Aorta (tissue), 5 donors: ENCODE measurements at regions not wholly inside any gene's neighbourhood (a gene's known extent, or its start where the extent isn't known, plus 50 kb on each side); places are given as distances from the start of the nearest gene placed in this dataset.

Experiments used
- ATAC-seq: fragments of 200-7000 bp; cut with Tn5 transposase; one replicate; pipeline ENCODE4 v1.9.1; 2022; ENCODE audit warnings: moderate library complexity; ENCODE audit not compliant: low FRiP score
- DNase-seq, 2 donors: peaks; one replicate each; pipeline ENCODE4 v3.0.0-alpha.2; 2020
- H3K27ac ChIP-seq, 2 donors: one replicate each; pipeline ENCODE4 v1.5.1; 2013; ENCODE audit warnings: low read length in 2 of 2, mild to moderate bottlenecking in 2 of 2, moderate library complexity in 2 of 2, control low read depth in 1 of 2, inconsistent platforms in 1 of 2, low read depth in 1 of 2
- H3K27me3 ChIP-seq, 2 donors: one replicate each; pipeline ENCODE4 v1.6.1; 2013; ENCODE audit warnings: control low read depth in 1 of 2, low read length in 1 of 2, mild to moderate bottlenecking in 1 of 2, moderate library complexity in 1 of 2; ENCODE audit not compliant: insufficient read depth in 2 of 2, control insufficient read depth in 1 of 2
- H3K36me3 ChIP-seq, 2 donors: one replicate each; pipeline ENCODE4 v1.6.1; 2013; ENCODE audit warnings: control low read depth in 1 of 2, low read length in 1 of 2, mild to moderate bottlenecking in 1 of 2; ENCODE audit not compliant: insufficient read depth in 2 of 2, control insufficient read depth in 1 of 2
- H3K4me1 ChIP-seq, 2 donors: one replicate each; pipeline ENCODE4 v1.6.1; 2013; ENCODE audit warnings: low read length in 2 of 2, control low read depth in 1 of 2, mild to moderate bottlenecking in 1 of 2, moderate library complexity in 1 of 2; ENCODE audit not compliant: insufficient read depth in 2 of 2, control insufficient read depth in 1 of 2
- H3K4me3 ChIP-seq, 2 donors: one replicate each; pipeline ENCODE4 v1.5.1; 2013; ENCODE audit warnings: low read length in 2 of 2, control low read depth in 1 of 2, mild to moderate bottlenecking in 1 of 2
- H3K9me3 ChIP-seq: one replicate; pipeline ENCODE4 v1.6.1; 2013; ENCODE audit warnings: mild to moderate bottlenecking, low read length; ENCODE audit not compliant: control insufficient read depth
- WGBS, 2 donors: extraction: QIAGEN DNeasy Blood & Tissue Kit; methylation state at CpG; one replicate each; pipeline ENCODE4 v1.1.7; 2013; 5-methylcytosine and 5-hydroxymethylcytosine counted together
- intact Hi-C, 2 donors: fragments of 100-400 bp; cut with DNase I; formaldehyde crosslinking; loops; one replicate each; pipeline versions ENCODE4 v1.14.2 to v1.15.0; 2022
- donor health status: healthy with polysubstance abuse.
- donor health status: Bipolar disorder and iron deficiency.
- donor health status: DM: no; HTN: no; CAD: no.
- donor health status: DM: no; HTN: no; CAD: no.
- donor health status: DM: yes; HTN: yes; CAD: no.

DNA sequence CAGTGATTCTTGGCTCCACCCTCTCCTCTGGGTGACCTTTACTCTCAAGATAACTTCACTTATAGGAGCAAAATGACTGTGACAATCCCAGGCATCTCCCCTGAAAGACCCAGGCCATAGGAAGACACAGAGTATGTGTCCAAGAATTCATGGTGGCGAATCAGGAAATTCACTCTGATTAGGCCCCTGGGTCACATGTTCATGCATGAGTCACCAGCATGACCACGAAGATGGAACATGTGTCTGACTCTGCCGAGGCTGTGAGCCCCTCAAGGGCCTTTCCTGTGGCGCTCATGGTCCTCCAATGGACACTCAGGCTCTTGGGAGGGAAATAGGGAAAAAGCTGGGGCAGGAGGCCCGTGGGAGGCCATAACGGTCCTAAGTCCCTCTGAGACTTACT lies 74.0 kb upstream of the TEX51 start:
- Histone ChIP-seq H3K27ac (no peak overlapping the region), H3K4me3 (no peak overlapping the region), H3K4me1 (no peaks in the 10 kb centered on the region), H3K27me3 (no peaks in the 10 kb centered on the region), H3K36me3 (no peaks in the 10 kb centered on the region), H3K9me3 (no peaks in the 10 kb centered on the region)
- WGBS, 2 donors, result 88 to 93% methylated on average over 6 of the region's 6 CpGs
- ATAC-seq (no peak), DNase-seq (no peak)
- intact Hi-C loops, result no loop called here

- Histone ChIP-seq H3K9me3 (no peaks in the 10 kb centered on the region), H3K27me3 (no peaks in the 10 kb centered on the region), H3K4me1 (no peaks in the 10 kb centered on the region), H3K36me3 (no peaks in the 10 kb centered on the region), H3K27ac (no peak overlapping the region), H3K4me3 (no peak overlapping the region)
- WGBS, 2 donors, result 7 to 28% methylated on average over 2 of the region's 2 CpGs
- DNase-seq (no peak), ATAC-seq (no peak)
- intact Hi-C loops, result no loop called here
Observed at GRCh38 chr2:126825316-126825715, 73.4 kb upstream of the TEX51 start.

DNA sequence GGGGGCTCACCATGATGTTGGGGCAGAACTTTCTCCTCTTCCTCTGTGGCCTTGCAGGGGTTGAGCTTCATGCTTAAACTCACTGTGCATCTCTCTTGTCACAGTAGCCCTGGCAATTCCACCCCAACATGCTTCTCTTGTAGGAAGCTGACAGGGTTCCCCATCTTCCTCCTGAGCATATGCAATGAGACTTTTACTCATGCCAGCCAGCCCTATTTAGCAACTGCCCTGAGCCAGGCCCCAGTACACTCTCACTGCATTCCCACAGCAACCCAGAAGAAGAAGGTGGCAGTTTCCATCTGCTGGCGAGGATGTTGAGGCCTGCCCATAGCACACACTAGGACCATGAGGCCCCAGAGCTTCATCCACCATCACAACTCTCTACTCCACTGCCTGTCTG lies 72.2 kb upstream of the TEX51 start:
- Histone ChIP-seq H3K4me1 (no peaks in the 10 kb centered on the region), H3K9me3 (no peaks in the 10 kb centered on the region), H3K36me3 (no peaks in the 10 kb centered on the region), H3K4me3 (no peak overlapping the region), H3K27me3 (no peaks in the 10 kb centered on the region), H3K27ac (no peak overlapping the region)
- WGBS, 2 donors, result 99 to 100% methylated on average over 1 of the region's 1 CpG
- ATAC-seq (no peak), DNase-seq (no peak)
- intact Hi-C loops, result no loop called here

GRCh38 chr2:126827371-126827770 lies 71.3 kb upstream of the TEX51 start:
- Histone ChIP-seq H3K4me1 (no peaks in the 10 kb centered on the region), H3K4me3 (no peak overlapping the region), H3K27me3 (no peaks in the 10 kb centered on the region), H3K27ac (no peak overlapping the region), H3K36me3 (no peaks in the 10 kb centered on the region), H3K9me3 (no peaks in the 10 kb centered on the region)
- 33 to 45% methylated on average over 8 of the region's 8 CpGs for WGBS, 2 donors
- DNase-seq (no peak), ATAC-seq (no peak)
- intact Hi-C loops, result no loop called here

DNA sequence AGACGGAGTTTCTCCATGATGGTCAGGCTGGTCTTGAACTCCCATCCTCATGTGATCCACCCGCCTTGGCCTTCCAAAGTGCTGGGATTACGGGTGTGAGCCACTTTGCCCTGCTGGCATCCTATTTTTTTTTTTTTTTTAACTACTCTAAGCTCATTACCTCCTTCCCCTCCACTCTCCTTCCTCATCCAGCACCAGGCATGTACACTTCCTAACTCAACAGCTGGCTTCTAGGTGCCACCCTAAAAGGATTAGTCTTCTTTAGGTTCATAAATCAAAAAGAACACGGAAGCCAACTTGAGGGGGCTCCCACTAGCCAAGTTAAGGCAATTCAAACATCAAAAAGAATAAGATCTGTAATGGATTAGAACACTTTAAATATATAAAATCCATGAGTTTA lies 70.6 kb upstream of the TEX51 start:
- DNase-seq (no peak), ATAC-seq (no peak)
- 75 to 78% methylated on average over 4 of the region's 4 CpGs for WGBS, 2 donors
- no peak overlapping the region for H3K4me3 ChIP-seq
- no peaks in the 10 kb centered on the region for H3K36me3 ChIP-seq
- H3K4me1 ChIP-seq, result no peaks in the 10 kb centered on the region
- no peak overlapping the region for H3K27ac ChIP-seq
- H3K27me3 ChIP-seq, result no peaks in the 10 kb centered on the region
- intact Hi-C loops, result no loop called here
- no peaks in the 10 kb centered on the region for H3K9me3 ChIP-seq

GRCh38 chr2:126828491-126828890 lies 70.2 kb upstream of the TEX51 start:
- ATAC-seq (no peak), DNase-seq (no peak)
- intact Hi-C loops, result no loop called here
- Histone ChIP-seq H3K36me3 (no peaks in the 10 kb centered on the region), H3K4me1 (no peaks in the 10 kb centered on the region), H3K4me3 (no peak overlapping the region), H3K9me3 (peaks cover 1% of the 10 kb centered on the region), H3K27ac (no peak overlapping the region), H3K27me3 (no peaks in the 10 kb centered on the region)
- 3 to 10% methylated on average over 4 of the region's 4 CpGs for WGBS, 2 donors

GRCh38 chr2:126831234-126832005 lies 67.3 kb upstream of the TEX51 start:
- WGBS, 2 donors, result 75 to 79% methylated on average over 14 of the region's 14 CpGs
- Histone ChIP-seq H3K4me1 (no peaks in the 10 kb centered on the region), H3K9me3 (peaks cover 1% of the 10 kb centered on the region), H3K27me3 (no peaks in the 10 kb centered on the region), H3K36me3 (no peaks in the 10 kb centered on the region), H3K27ac (no peak overlapping the region), H3K4me3 (no peak overlapping the region)
- intact Hi-C loops, result no loop called here
- no peak for ATAC-seq
- DNase-seq, result no peak

GRCh38 chr2:126832014-126832413 lies 66.7 kb upstream of the TEX51 start:
- Histone ChIP-seq H3K36me3 (no peaks in the 10 kb centered on the region), H3K27ac (no peak overlapping the region), H3K4me3 (no peak overlapping the region), H3K9me3 (peaks cover 1% of the 10 kb centered on the region), H3K27me3 (no peaks in the 10 kb centered on the region), H3K4me1 (no peaks in the 10 kb centered on the region)
- intact Hi-C loops, result no loop called here
- DNase-seq (no peak), ATAC-seq (no peak)

- intact Hi-C loops, result no loop called here
- H3K4me3 ChIP-seq, result no peak overlapping the region
- H3K4me1 ChIP-seq, result no peaks in the 10 kb centered on the region
- no peak overlapping the region for H3K27ac ChIP-seq
- DNase-seq (no peak), ATAC-seq (no peak)
- H3K9me3 ChIP-seq, result peaks cover 1% of the 10 kb centered on the region
- no peaks in the 10 kb centered on the region for H3K36me3 ChIP-seq
- WGBS, 2 donors, result 95 to 96% methylated on average over 5 of the region's 5 CpGs
- H3K27me3 ChIP-seq, result no peaks in the 10 kb centered on the region
Observed at GRCh38 chr2:126832757-126833156, 65.9 kb upstream of the TEX51 start.
